Activated T-cell treated with anti-CD3 and anti-CD28 coated beads, Interleukin-2, amount 50 U/mL, for 72 hours (primary cell): ENCODE measurements at regions not wholly inside any gene's neighbourhood (a gene's known extent, or its start where the extent isn't known, plus 50 kb on each side); places are given as distances from the start of the nearest gene placed in this dataset.

Experiments
- ATAC-seq, 2 donors: fragments of 150-1000 bp; cut with Tn5 transposase; replicated peaks in 1 of 2; 2 replicates each; pipeline ENCODE4 v1.10.0; 2021; ENCODE audit warnings: moderate library complexity in 2 of 2, mild to moderate bottlenecking in 1 of 2
- DNase-seq, 2 donors: peaks; one replicate each; pipeline ENCODE4 v3.0.0; 2021 to 2022; ENCODE audit warnings: mixed read lengths in 1 of 2
- H3K27ac Mint-ChIP-seq: one replicate; pipeline ENCODE4 v1.8.0; 2022; ENCODE audit warnings: mild to moderate bottlenecking, moderate library complexity, mixed read lengths
- H3K27me3 Mint-ChIP-seq: one replicate; pipeline ENCODE4 v1.8.0; 2022; ENCODE audit warnings: low read depth, mixed read lengths
- H3K36me3 Mint-ChIP-seq, 2 donors: one replicate each; pipeline ENCODE4 v1.8.0; 2022; ENCODE audit warnings: mixed read lengths in 2 of 2, mild to moderate bottlenecking in 1 of 2; ENCODE audit not compliant: insufficient read depth in 2 of 2
- H3K4me1 Mint-ChIP-seq: one replicate; pipeline ENCODE4 v1.8.0; 2022; ENCODE audit warnings: low read depth, mixed read lengths
- H3K4me3 Mint-ChIP-seq, 2 donors: one replicate each; pipeline ENCODE4 v1.8.0; 2022; ENCODE audit warnings: mild to moderate bottlenecking in 2 of 2, mixed read lengths in 2 of 2, moderate library complexity in 2 of 2
- H3K9me3 Mint-ChIP-seq, 2 donors: one replicate each; pipeline ENCODE4 v1.8.0; 2022; ENCODE audit warnings: mixed read lengths in 2 of 2

DNA sequence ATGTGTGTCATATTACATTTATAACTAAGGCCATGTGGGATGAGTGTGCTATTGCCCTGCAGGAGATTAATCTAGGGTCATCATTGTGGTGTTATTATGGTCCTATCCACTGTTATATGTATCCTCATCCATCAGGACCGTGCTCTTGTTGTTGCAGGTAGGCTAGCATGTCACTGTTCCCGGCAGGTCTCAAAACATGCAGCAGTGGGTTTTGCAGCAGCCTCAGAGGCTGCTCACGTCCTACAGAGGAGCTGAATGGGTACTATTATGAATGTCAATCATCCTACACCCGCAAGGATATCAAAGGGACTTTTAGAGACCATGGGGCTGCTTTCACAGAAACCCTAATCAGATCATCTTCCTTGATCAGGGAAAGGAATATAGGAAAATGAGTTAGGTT, 318.2 kb downstream of the SAMD5 start:
- H3K36me3 Mint-ChIP-seq: no peaks in the 10 kb centered on the region
- no peaks in the 10 kb centered on the region for H3K9me3 Mint-ChIP-seq
- H3K4me3 Mint-ChIP-seq: no peak overlapping the region
- H3K27me3 Mint-ChIP-seq: no peaks in the 10 kb centered on the region
- H3K4me1 Mint-ChIP-seq: no peaks in the 10 kb centered on the region
- ATAC-seq (no peak), DNase-seq (no peak)
- no peak overlapping the region for H3K27ac Mint-ChIP-seq

DNA sequence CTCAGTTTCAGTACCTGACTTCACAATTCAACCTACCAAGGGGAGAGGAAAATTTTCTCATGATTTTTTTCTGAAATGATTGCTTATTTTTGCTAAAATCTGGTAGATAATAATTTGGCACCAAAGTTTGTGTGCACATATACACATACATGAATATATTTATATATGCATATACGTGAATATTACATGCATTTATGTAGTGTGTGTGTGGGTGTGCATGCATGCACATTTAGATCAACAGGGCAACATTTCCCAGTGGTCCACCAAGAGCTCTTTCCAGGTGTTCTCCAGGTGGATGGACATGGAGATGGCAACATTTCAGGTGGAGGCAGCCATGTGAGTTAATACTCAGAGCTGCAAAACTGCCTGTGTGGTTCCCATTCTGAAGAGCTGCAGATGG, 320.9 kb downstream of the SAMD5 start:
- H3K36me3 Mint-ChIP-seq: no peaks in the 10 kb centered on the region
- DNase-seq: no peak
- H3K27ac Mint-ChIP-seq: no peak overlapping the region
- no peaks in the 10 kb centered on the region for H3K9me3 Mint-ChIP-seq
- H3K4me1 Mint-ChIP-seq: no peaks in the 10 kb centered on the region
- no peak overlapping the region for H3K4me3 Mint-ChIP-seq
- H3K27me3 Mint-ChIP-seq: no peaks in the 10 kb centered on the region
- no peak for ATAC-seq

DNA sequence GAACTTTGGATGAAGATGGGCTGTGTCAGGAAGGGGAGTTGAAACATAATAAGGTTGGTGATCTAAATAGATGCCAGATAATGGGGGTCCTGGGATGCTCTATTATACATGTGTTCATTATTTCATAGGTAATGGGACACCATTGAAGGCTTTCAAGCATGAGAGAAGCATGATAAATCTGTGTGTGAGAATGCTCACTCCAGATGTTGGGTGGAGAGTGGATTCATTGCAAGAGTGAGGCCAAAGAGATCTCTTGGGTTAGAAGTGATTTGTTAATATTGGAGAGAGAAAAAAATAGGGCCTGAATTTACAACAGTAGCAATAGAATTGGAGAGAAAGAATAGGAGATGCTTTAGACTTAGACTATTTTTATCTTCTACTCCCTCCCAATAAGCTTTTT, 321.3 kb downstream of the SAMD5 start:
- H3K27ac Mint-ChIP-seq: no peak overlapping the region
- ATAC-seq: no peak
- H3K36me3 Mint-ChIP-seq: no peaks in the 10 kb centered on the region
- no peaks in the 10 kb centered on the region for H3K27me3 Mint-ChIP-seq
- H3K4me1 Mint-ChIP-seq: no peaks in the 10 kb centered on the region
- H3K9me3 Mint-ChIP-seq: no peaks in the 10 kb centered on the region
- no peak overlapping the region for H3K4me3 Mint-ChIP-seq
- DNase-seq: no peak

DNA sequence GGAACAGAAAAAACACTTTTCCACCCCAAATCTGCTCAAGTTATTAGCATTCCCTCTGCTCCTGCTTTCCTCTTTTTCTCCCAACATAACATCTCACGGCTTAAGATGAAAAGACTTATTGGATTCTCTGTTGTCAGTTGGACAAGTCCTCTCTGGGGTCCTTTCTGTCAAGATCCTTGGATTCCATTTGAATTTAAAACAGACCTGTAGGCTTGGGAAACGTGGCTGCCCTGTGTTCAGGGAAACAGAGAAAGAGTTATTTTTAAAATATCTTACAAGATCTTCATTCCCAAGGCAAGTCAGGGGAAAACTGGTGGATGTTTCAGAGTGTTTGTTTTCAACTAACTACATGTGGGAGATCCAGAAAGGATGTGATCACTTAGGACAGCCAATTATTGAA, 322.9 kb downstream of the SAMD5 start:
- no peak for ATAC-seq
- no peak overlapping the region for H3K4me3 Mint-ChIP-seq
- no peak for DNase-seq
- no peaks in the 10 kb centered on the region for H3K9me3 Mint-ChIP-seq
- H3K36me3 Mint-ChIP-seq: no peaks in the 10 kb centered on the region
- H3K27me3 Mint-ChIP-seq: no peaks in the 10 kb centered on the region
- H3K27ac Mint-ChIP-seq: no peak overlapping the region
- no peaks in the 10 kb centered on the region for H3K4me1 Mint-ChIP-seq

DNA sequence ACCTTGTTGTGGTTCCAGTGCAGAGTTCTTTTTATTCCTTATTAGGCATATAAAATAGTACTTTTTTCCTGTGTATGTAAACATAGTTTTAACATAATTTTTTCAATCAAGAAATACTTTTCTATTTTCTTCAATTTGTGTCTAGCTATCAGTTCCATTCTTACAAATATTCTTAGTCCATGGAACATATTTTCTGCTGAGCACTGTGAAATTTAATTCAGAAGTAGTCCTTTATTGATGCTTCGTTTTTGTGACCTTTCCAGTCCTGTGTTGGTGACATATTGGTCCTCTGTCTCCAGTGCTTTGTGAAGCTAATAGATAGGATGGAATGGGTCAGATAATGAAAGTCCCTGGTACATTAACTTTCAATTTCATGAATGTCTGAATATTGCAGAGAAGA, 325.1 kb downstream of the SAMD5 start:
- Mint-ChIP-seq H3K4me1 (no peaks in the 10 kb centered on the region), H3K9me3 (no peaks in the 10 kb centered on the region), H3K27ac (no peak overlapping the region), H3K36me3 (no peaks in the 10 kb centered on the region), H3K27me3 (no peaks in the 10 kb centered on the region), H3K4me3 (no peak overlapping the region)
- no peak for ATAC-seq
- DNase-seq: no peak

DNA sequence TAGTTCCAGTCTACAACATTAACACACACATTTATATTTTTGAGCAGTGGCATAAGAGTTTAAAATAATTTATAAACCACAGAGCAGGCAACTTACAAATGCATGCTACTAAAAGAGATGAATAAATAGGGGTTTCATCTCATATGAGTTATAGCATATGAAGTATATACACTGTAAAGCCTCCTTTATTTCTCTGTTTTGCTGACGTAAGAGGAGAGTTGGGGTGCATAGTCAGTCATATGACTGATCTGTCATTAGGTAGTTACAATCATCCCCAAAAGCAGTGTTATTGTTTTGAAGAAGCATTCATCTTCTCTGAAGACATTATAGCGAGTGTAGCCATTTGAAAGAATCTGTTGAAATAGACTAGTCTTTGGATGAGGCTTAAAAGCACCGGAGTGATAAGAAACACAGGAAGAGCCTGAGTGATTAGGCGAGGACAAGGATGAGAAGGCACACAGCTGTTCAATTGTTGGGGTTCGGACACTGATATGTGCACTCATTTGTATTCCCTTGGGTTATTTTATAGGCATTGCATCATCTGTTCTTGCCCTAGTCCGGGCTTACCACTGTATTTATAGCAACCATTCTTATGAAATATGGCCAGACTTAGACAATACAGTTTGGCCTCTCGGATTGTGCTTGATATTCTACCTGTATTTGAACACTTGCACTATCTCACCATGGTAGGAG, 325.7 kb downstream of the SAMD5 start:
- ATAC-seq (no peak), DNase-seq (no peak)
- no peak overlapping the region for H3K27ac Mint-ChIP-seq
- H3K36me3 Mint-ChIP-seq: no peaks in the 10 kb centered on the region
- H3K9me3 Mint-ChIP-seq: no peaks in the 10 kb centered on the region
- H3K4me1 Mint-ChIP-seq: no peaks in the 10 kb centered on the region
- H3K27me3 Mint-ChIP-seq: no peaks in the 10 kb centered on the region
- no peak overlapping the region for H3K4me3 Mint-ChIP-seq

DNA sequence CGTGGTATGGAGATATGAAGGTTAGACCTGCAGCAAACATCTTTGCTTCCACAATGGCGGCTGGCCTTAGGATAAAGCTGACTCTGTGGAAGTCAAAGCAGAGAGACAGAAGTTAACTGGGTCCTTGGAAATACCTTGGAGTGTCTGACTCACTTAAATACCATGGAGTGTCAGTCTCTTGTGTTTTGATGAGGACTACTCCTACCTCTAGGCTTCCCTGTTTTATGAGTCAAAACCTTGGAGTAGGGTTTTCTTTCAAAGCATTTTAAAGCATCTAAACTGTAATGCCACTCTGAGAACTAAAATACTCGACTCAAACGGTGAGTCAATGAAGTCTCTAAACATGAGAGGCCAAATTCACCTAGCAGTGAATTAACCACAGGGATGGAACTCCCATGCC, 329.1 kb downstream of the SAMD5 start:
- Mint-ChIP-seq H3K4me1 (no peaks in the 10 kb centered on the region), H3K4me3 (no peak overlapping the region), H3K27me3 (no peaks in the 10 kb centered on the region), H3K9me3 (no peaks in the 10 kb centered on the region), H3K27ac (no peak overlapping the region), H3K36me3 (no peaks in the 10 kb centered on the region)
- ATAC-seq: no peak
- no peak for DNase-seq

DNA sequence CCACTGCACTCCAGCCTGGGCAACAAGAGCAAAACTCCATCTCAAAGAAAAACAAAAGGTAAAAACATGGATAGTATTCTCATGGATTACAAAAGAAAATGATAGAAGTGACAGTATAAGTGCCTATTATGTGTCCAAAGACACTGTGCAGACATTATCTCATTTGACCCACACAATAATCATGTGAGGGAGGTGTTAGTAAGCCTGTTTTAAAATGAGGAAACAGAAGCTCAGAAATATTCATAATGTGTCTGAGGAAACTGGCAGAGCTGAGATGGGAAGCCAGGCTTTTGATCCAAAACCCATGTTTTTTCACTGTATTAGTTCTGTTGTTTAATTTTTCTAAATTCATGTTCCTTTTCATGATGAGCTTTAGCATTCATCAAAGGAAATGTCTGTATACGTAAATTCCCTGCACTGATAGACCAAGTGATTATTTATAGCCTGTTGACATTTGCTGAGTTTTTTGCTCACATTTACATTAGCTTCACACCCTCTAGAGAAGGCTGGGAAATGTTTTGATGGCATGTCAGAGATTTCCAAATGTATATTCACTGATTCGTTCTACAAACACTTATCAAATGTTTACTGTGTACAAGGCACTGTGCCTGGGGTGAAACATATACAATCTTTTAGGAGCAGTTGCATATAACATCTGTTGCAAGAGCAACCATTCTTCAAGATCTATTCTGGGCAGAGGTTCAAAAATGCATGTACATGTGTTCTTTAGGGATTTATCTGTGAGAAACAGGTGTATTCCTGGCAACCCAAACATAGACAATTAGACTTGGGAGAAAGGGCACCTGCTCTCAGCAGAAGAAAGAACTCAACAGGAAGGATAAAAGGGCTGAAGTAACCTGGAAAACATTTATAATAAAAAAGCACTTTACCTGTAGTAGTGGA, 331.5 kb downstream of the SAMD5 start:
- Mint-ChIP-seq H3K36me3 (no peaks in the 10 kb centered on the region), H3K27me3 (no peaks in the 10 kb centered on the region), H3K4me3 (no peak overlapping the region), H3K4me1 (no peaks in the 10 kb centered on the region), H3K9me3 (peaks cover 0 to 2% of the 10 kb centered on the region in 2 donors), H3K27ac (no peak overlapping the region)
- DNase-seq: no peak
- no peak for ATAC-seq

DNA sequence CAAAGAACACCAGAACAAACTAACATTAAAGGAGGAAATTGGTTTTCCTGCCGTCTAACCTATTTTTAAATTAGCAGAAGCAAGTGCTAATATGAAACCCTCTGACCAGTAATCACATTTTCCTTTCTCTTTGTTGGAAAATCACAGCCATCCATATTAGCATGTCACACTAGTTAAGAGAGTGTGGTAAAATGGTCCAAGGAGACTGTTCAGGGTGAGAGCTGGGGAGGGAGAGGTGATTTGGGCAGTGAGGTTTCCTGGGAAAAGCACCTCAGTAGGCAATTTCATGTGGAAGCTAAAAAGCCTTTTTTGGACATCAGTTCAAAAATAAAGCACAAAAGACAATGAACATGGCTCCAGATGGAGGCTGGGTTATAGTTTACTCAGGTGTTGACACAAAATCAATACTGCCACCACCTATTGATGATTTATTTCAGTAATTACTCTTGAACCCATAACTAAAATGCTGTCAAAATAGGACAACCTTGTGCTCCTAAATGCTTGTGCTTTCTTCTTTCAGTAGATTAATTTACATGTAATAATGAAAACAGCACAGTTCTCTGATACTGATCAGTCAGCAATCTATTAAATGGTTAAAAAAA, 333.2 kb downstream of the SAMD5 start:
- H3K9me3 Mint-ChIP-seq: peaks cover 0 to 2% of the 10 kb centered on the region in 2 donors
- no peak overlapping the region for H3K4me3 Mint-ChIP-seq
- no peak overlapping the region for H3K27ac Mint-ChIP-seq
- H3K36me3 Mint-ChIP-seq: no peaks in the 10 kb centered on the region
- H3K4me1 Mint-ChIP-seq: no peaks in the 10 kb centered on the region
- H3K27me3 Mint-ChIP-seq: no peaks in the 10 kb centered on the region
- ATAC-seq: no peak
- DNase-seq: no peak

DNA sequence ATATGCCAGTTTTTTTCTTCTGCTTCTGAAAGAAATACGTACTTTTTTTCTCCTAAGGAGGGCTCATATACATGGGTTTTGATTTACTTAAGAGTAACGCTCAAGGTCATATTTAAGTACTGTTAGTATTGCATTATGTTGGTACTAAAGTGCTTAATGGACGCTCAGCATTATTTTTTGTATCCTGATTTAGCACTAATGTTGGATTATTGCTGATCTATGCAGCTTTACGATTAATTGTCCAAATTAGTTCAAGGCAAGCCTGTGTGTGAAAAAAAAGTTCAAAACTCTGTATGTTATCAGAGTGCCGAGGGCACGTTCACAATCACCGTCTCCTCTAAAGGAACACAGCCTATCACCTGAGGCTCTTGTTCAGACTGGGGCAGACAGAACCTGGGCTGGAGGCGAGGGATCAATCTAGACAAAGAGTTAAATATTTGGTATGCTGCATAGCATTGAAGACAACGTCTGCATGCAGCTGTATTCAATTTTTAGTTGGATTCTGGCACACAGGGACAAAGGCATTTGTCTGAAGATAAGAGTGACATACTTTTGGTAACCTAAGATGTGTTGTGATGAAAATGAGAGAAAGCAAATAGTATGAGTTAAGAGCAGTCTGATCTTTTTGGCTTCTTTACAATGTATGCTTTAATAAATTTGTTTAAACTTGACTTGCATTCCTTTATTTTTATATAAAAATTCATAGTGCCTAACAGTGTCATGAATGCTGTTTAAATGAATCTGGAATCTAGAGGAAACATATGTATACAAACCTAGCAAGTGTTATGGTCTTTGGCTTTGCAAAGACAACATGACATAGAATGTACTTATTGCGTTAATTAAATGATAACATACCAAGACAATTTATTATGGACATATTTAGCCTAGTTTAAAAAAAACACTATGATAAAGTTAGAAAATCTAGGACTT, 341.2 kb downstream of the SAMD5 start:
- Mint-ChIP-seq H3K36me3 (no peaks in the 10 kb centered on the region), H3K27me3 (no peaks in the 10 kb centered on the region), H3K4me1 (no peaks in the 10 kb centered on the region), H3K27ac (no peak overlapping the region), H3K4me3 (no peak overlapping the region), H3K9me3 (no peaks in the 10 kb centered on the region)
- DNase-seq (no peak), ATAC-seq (no peak)

DNA sequence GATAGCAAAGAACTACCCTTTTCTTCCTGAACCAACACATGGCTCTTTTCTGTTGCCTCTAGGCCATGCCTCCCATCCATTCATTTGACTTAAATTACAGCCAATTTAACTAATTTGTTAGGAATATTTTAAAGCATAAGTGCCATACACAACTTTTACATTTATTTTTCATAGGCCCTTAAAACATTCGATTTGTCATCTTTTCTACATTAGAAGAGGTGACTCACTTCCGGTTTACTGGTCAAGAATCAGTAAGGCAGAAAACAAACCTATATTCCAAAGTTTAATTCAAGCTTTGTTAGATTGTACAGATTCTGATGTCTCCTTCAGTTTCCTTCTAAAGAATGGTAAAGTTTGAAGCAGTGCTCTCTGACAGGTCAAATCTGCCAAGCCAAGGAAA, 344.3 kb downstream of the SAMD5 start:
- H3K27me3 Mint-ChIP-seq: no peaks in the 10 kb centered on the region

DNA sequence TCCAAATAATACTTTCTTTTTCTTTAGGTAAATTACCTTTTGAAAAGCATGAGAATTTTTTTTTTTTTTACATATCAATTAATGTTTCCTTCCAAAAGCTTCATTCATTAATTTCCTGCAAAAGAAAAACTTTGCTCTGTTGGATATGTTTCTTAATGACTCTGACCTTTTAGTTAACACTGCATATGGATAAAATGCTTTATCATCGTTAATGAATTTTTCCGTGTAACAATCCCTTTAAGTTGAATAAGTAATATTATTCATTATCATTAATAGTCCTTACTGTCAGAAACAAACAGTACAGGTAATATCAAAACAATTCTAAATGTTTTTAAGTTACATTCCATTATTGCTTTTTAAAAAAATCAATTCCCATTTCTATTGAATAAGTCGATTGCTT, 345.1 kb downstream of the SAMD5 start:
- no peak overlapping the region for H3K27ac Mint-ChIP-seq
- no peaks in the 10 kb centered on the region for H3K36me3 Mint-ChIP-seq
- H3K9me3 Mint-ChIP-seq: no peaks in the 10 kb centered on the region
- H3K4me1 Mint-ChIP-seq: no peaks in the 10 kb centered on the region
- DNase-seq: no peak
- no peak overlapping the region for H3K4me3 Mint-ChIP-seq
- H3K27me3 Mint-ChIP-seq: no peaks in the 10 kb centered on the region
- no peak for ATAC-seq

More for the DNA sequence above, 344.3 kb downstream of the SAMD5 start:
- H3K4me1 Mint-ChIP-seq: no peaks in the 10 kb centered on the region
- H3K9me3 Mint-ChIP-seq: no peaks in the 10 kb centered on the region
- no peaks in the 10 kb centered on the region for H3K36me3 Mint-ChIP-seq
- H3K27ac Mint-ChIP-seq: no peak overlapping the region
- DNase-seq: no peak
- ATAC-seq: no peak
- H3K4me3 Mint-ChIP-seq: no peak overlapping the region
